WTC11 (cell line): ENCODE measurements at regions not wholly inside any gene's neighbourhood (a gene's known extent, or its start where the extent isn't known, plus 50 kb on each side); places are given as distances from the start of the nearest gene placed in this dataset.

Source experiments
- CTCF ChIP-seq: fragments of 200-600 bp; IDR thresholded peaks from 2 replicates; pipeline ENCODE4 v1.8.0; 2022; ENCODE audit warnings: antibody characterized with exemption
- ETV6 ChIP-seq: sonication (generic); formaldehyde crosslinking; IDR thresholded peaks from 2 replicates; pipeline ENCODE4 v1.8.1; 2022; ENCODE audit warnings: mild to moderate bottlenecking, missing genetic modification reagents
- RORB ChIP-seq: fragments of 250-450 bp; sonication (Bioruptor Pico); IDR thresholded peaks from 2 replicates; pipeline ENCODE4 v1.9.0; 2021; ENCODE audit warnings: mild to moderate bottlenecking
- STAT6 ChIP-seq: sonication (generic); formaldehyde crosslinking; conservative IDR thresholded peaks from 2 replicates; pipeline ENCODE4 v1.8.1; 2023; ENCODE audit warnings: mild to moderate bottlenecking, low read depth, missing genetic modification reagents, moderate library complexity
- ZMAT4 ChIP-seq: fragments of 250-450 bp; sonication (Bioruptor Pico); IDR thresholded peaks from 2 replicates; pipeline ENCODE4 v1.9.0; 2021; ENCODE audit warnings: mild to moderate bottlenecking

GRCh38 chr15:79194386-79194785, 88.1 kb upstream of the ANKRD34C start:
- TF ChIP-seq ETV6 (no peak), ZMAT4 (CRISPR knock-in tag) (no peak), STAT6 (CRISPR knock-in tag) (no peak), CTCF (no peak), RORB (CRISPR knock-in tag) (no peak)
